H1 (cell line): ENCODE measurements at regions not wholly inside any gene's neighbourhood (a gene's known extent, or its start where the extent isn't known, plus 50 kb on each side); places are given as distances from the start of the nearest gene placed in this dataset.

Experiments used
- CTCF ChIA-PET: fragments of 300-600 bp; sonication (Branson Sonifier 250); formaldehyde crosslinking; loops from one replicate; lab custom pipeline; 2021; ENCODE audit not compliant: partially characterized antibody; lab: Charles Lee
- POLR2A ChIA-PET: fragments of 300-600 bp; sonication (Branson Sonifier 250); formaldehyde crosslinking; loops from one replicate; lab custom pipeline; 2021; ENCODE audit warnings: inconsistent platforms; ENCODE audit not compliant: partially characterized antibody; lab: Charles Lee
- DNase-seq, 2 experiments: peaks; one replicate each; pipeline versions ENCODE4 v3.0.0 to v3.0.0-alpha.2; 2010 to 2022; ENCODE audit warnings: low spot score in 2 of 2, low read depth in 1 of 2, mixed read lengths in 1 of 2
- FAIRE-seq: peaks from 2 replicates; lab custom pipeline; 2011; peaks lifted over from hg19 to GRCh38; lab: Jason Lieb, UNC
- H2AFZ ChIP-seq: 2 replicates; pipeline ENCODE4 v1.8.1; 2012; ENCODE audit warnings: low read length, inconsistent platforms
- H2AK5ac ChIP-seq: 2 replicates; pipeline ENCODE4 v1.6.1; 2013; ENCODE audit warnings: low read depth, low read length
- H2BK120ac ChIP-seq: replicated peaks from 2 replicates; pipeline ENCODE3; 2013; ENCODE audit warnings: low read depth, low read length, inconsistent platforms
- H2BK12ac ChIP-seq: 2 replicates; pipeline ENCODE4 v1.6.1; 2013; ENCODE audit warnings: low read depth, low read length
- H2BK15ac ChIP-seq: 2 replicates; pipeline ENCODE4 v1.6.1; 2013; ENCODE audit warnings: low read length
- H2BK20ac ChIP-seq: 2 replicates; pipeline ENCODE4 v1.6.1; 2013; ENCODE audit warnings: low read length
- H2BK5ac ChIP-seq: 2 replicates; pipeline ENCODE4 v1.6.1; 2013; ENCODE audit warnings: low read depth, low read length
- H3K14ac ChIP-seq: 2 replicates; pipeline ENCODE4 v1.6.1; 2013; ENCODE audit warnings: inconsistent platforms; ENCODE audit not compliant: insufficient read length
- H3K18ac ChIP-seq: 2 replicates; pipeline ENCODE4 v1.6.1; 2013; ENCODE audit warnings: low read length; ENCODE audit errors: extremely low read depth
- H3K23ac ChIP-seq: 2 replicates; pipeline ENCODE4 v1.6.1; 2013; ENCODE audit warnings: inconsistent platforms; ENCODE audit not compliant: insufficient read length
- H3K23me2 ChIP-seq: 2 replicates; pipeline ENCODE4 v1.6.1; 2013; ENCODE audit warnings: low read depth, low read length
- H3K27ac ChIP-seq: 2 replicates; pipeline ENCODE4 v1.6.1; 2011; ENCODE audit warnings: low read depth, low read length, inconsistent platforms
- H3K27me3 ChIP-seq, 4 experiments: replicated peaks in 1 of 4; 1 replicate in 1 of 4; 2 replicates in 3 of 4; pipeline versions ENCODE4 v1.6.1 to v1.8.1; 2011 to 2013; ENCODE audit warnings: low read length in 3 of 4, mild to moderate bottlenecking in 3 of 4, inconsistent platforms in 2 of 4, mixed read lengths in 2 of 4, moderate library complexity in 1 of 4; ENCODE audit not compliant: control insufficient read depth in 3 of 4, insufficient read depth in 3 of 4; ENCODE audit errors: extremely low read depth in 1 of 4
- H3K36me3 ChIP-seq, 4 experiments: 2 replicates each; pipeline versions ENCODE4 v1.6.1 to v1.8.1; 2011 to 2013; ENCODE audit warnings: mild to moderate bottlenecking in 4 of 4, low read length in 3 of 4, moderate library complexity in 2 of 4, control low read depth in 1 of 4, inconsistent platforms in 1 of 4; ENCODE audit not compliant: insufficient read depth in 4 of 4, control insufficient read depth in 2 of 4
- H3K4ac ChIP-seq: replicated peaks from 2 replicates; pipeline ENCODE3; 2013; ENCODE audit warnings: low read length, low read depth, mixed read lengths, inconsistent platforms; ENCODE audit not compliant: insufficient read length
- H3K4me1 ChIP-seq, 4 experiments: replicated peaks in 1 of 4; 1 replicate in 1 of 4; 2 replicates in 3 of 4; pipeline versions ENCODE4 v1.6.1 to v1.8.1; 2011 to 2013; ENCODE audit warnings: low read length in 3 of 4, inconsistent platforms in 2 of 4, mixed read lengths in 1 of 4; ENCODE audit not compliant: insufficient read depth in 4 of 4, control insufficient read depth in 3 of 4
- H3K4me2 ChIP-seq, 2 experiments: 2 replicates each; pipeline versions ENCODE4 v1.6.1 to v1.8.1; 2011 to 2013; ENCODE audit warnings: low read depth in 2 of 2, low read length in 2 of 2, control low read depth in 1 of 2, inconsistent platforms in 1 of 2, mild to moderate bottlenecking in 1 of 2; ENCODE audit not compliant: insufficient read depth in 1 of 2
- H3K4me3 ChIP-seq, 4 experiments: fragments of 200-600, 300-600 bp in 1 of 4; sonication (generic), shearing (Covaris generic), sonication (Bioruptor Twin) in 1 of 4; 2 replicates each; pipeline versions ENCODE4 v1.5.1 to v1.8.1; 2011 to 2016; ENCODE audit warnings: low read length in 4 of 4, low read depth in 3 of 4, control low read depth in 2 of 4, inconsistent platforms in 2 of 4, mild to moderate bottlenecking in 2 of 4, mixed read lengths in 1 of 4, moderate library complexity in 1 of 4; ENCODE audit not compliant: insufficient read depth in 2 of 4; ENCODE audit errors: extremely low read depth in 1 of 4
- H3K56ac ChIP-seq: replicated peaks from 2 replicates; pipeline ENCODE3; 2013; ENCODE audit warnings: low read depth, mild to moderate bottlenecking, mixed read lengths, low read length, inconsistent platforms; ENCODE audit not compliant: insufficient read length
- H3K79me1 ChIP-seq: 2 replicates; pipeline ENCODE4 v1.6.1; 2013; ENCODE audit warnings: low read depth, low read length, control low read depth
- H3K79me2 ChIP-seq, 2 experiments: 2 replicates each; pipeline versions ENCODE4 v1.6.1 to v1.8.1; 2012 to 2013; ENCODE audit warnings: low read length in 2 of 2, mild to moderate bottlenecking in 2 of 2, inconsistent platforms in 1 of 2; ENCODE audit not compliant: insufficient read depth in 2 of 2, control insufficient read depth in 1 of 2
- H3K9ac ChIP-seq, 4 experiments: replicated peaks in 1 of 4; 1 replicate in 1 of 4; 2 replicates in 3 of 4; pipeline versions ENCODE4 v1.6.1 to v1.8.1; 2011 to 2013; ENCODE audit warnings: low read depth in 3 of 4, low read length in 3 of 4, control low read depth in 2 of 4, mild to moderate bottlenecking in 2 of 4, moderate library complexity in 2 of 4, inconsistent platforms in 1 of 4; ENCODE audit errors: extremely low read depth in 1 of 4
- H3K9me3 ChIP-seq, 2 experiments: 2 replicates each; pipeline versions ENCODE4 v1.6.1 to v1.8.1; 2012 to 2013; ENCODE audit warnings: mild to moderate bottlenecking in 2 of 2, moderate library complexity in 2 of 2, control low read depth in 1 of 2, inconsistent platforms in 1 of 2, low read depth in 1 of 2, low read length in 1 of 2, mixed read lengths in 1 of 2; ENCODE audit not compliant: insufficient read depth in 2 of 2
- H4K20me1 ChIP-seq, 2 experiments: replicated peaks in 1 of 2; 2 replicates each; pipeline versions ENCODE3 to v1.8.1; 2011 to 2013; ENCODE audit warnings: inconsistent platforms in 2 of 2, low read length in 2 of 2, mild to moderate bottlenecking in 1 of 2; ENCODE audit not compliant: insufficient read depth in 2 of 2, control insufficient read depth in 1 of 2
- H4K5ac ChIP-seq: 2 replicates; pipeline ENCODE4 v1.6.1; 2013; ENCODE audit warnings: low read length, low read depth, mixed read lengths, inconsistent platforms; ENCODE audit not compliant: insufficient read length
- H4K8ac ChIP-seq: 2 replicates; pipeline ENCODE4 v1.8.0; 2013; ENCODE audit warnings: mild to moderate bottlenecking, moderate library complexity, low read length, inconsistent platforms; ENCODE audit not compliant: insufficient read depth; ENCODE audit errors: extremely low read depth
- H4K91ac ChIP-seq: replicated peaks from 2 replicates; pipeline ENCODE3; 2013; ENCODE audit warnings: low read length, mixed read lengths, inconsistent platforms; ENCODE audit not compliant: insufficient read length
- EZH2 ChIP-seq: fragments of 200-600 bp; sonication (generic); IDR thresholded peaks from 2 replicates; pipeline ENCODE4 v1.7.1; 2012; ENCODE audit warnings: low read depth, mild to moderate bottlenecking, moderate library complexity, low read length, inconsistent platforms; ENCODE audit not compliant: severe bottlenecking
- WGBS, 2 experiments: shearing (Covaris generic) in 1 of 2; methylation state at CpG; one replicate each; pipeline versions ENCODE4 v1.1.6 to v1.1.7; 2013 to 2015; ENCODE audit warnings: low lambda C conversion rate in 2 of 2, mixed read lengths in 2 of 2, inconsistent platforms in 1 of 2, low coverage in 1 of 2, missing lambda C conversion rate in 1 of 2; ENCODE audit not compliant: insufficient replicate concordance in 2 of 2, insufficient coverage in 1 of 2, insufficient read length in 1 of 2; ENCODE audit errors: extremely low coverage in 1 of 2, missing lambda C conversion rate in 1 of 2; 5-methylcytosine and 5-hydroxymethylcytosine counted together

DNA sequence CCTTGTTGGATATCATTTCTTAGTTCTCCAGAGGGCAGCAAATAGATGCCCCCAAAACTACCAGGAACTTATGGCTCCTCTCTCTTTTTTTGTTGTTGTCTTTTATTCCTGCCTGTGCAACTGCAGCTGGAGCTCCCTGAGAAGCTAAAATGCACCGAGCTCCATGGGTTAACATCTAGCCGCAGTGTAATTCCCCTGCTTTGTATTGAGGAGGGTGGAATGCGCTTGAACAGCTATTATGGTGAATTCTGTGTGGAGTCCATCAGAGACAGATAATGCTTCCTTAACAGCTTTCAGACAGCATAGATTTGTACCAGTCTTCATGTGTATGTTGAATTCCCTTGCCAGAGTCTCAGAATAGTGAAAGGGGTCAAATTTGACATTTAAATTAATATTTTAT is 475.2 kb upstream of the FRG2C start:
- ChIA-PET POLR2A (no interaction called here), CTCF (interaction anchor here (0.9 to 1.2 kb wide), 4 partner anchors 9 to 259 kb away, joined by 3 to 4 read pairs (median 4); no protein-coding TSS in a partner anchor)
- Histone ChIP-seq H3K56ac (no peak overlapping the region), H3K4me1 (peaks cover 0 to 5% (median 0%) of the 10 kb centered on the region in 4 experiments; a peak in 2 of 7 replicates), H3K23me2 (no peaks in the 10 kb centered on the region), H4K8ac (no peak overlapping the region), H3K9me3 (no peaks in the 10 kb centered on the region), H3K27me3 (no peaks in the 10 kb centered on the region), H2BK5ac (no peak overlapping the region), H3K4me3 (no peak overlapping the region), H3K23ac (no peak overlapping the region), H4K20me1 (no peaks in the 10 kb centered on the region), H3K4me2 (no peak overlapping the region), H3K36me3 (no peaks in the 10 kb centered on the region), H3K4ac (no peak overlapping the region), H2BK20ac (no peak overlapping the region), H3K18ac (no peak overlapping the region), H3K9ac (no peak overlapping the region), H2BK15ac (no peak overlapping the region), H3K79me1 (no peaks in the 10 kb centered on the region), H3K14ac (no peak overlapping the region), H2AK5ac (no peak overlapping the region), H4K5ac (no peak overlapping the region), H2BK12ac (0 out of 2 replicates have a peak overlapping the region, but pooled peaks have one; percentile 17), H3K27ac (no peak overlapping the region), H3K79me2 (no peaks in the 10 kb centered on the region), H2BK120ac (no peak overlapping the region), H4K91ac (no peak overlapping the region), H2AFZ (0 out of 2 replicates have a peak overlapping the region, but pooled peaks have one; percentile 42)
- WGBS, 2 experiments: 94% methylated on average over 3 of the region's 3 CpGs; no CpG with 5 or more reads in 1 of the 2 experiments
- no peak for FAIRE-seq
- TF ChIP-seq EZH2: no peak
- DNase-seq: no peak
